ENCODE measurements at regions not wholly inside any gene's neighbourhood (a gene's known extent, or its start where the extent isn't known, plus 50 kb on each side); places are given as distances from the start of the nearest gene placed in this dataset.

GRCh38 chrX:3514996-3515395 lies 168.5 kb upstream of the MXRA5 start (continued):
- TF ChIP-seq BCL11A (IDR thresholded peaks at IDR 0.05; ENCODE audit: low read depth in 2 of 2, low read length in 2 of 2), result no peak
- no peak for TF ChIP-seq RFX5 (IDR thresholded peaks at IDR 0.05; ENCODE audit: borderline replicate concordance, low read depth, low read length)
- TF ChIP-seq, protein P1, sequence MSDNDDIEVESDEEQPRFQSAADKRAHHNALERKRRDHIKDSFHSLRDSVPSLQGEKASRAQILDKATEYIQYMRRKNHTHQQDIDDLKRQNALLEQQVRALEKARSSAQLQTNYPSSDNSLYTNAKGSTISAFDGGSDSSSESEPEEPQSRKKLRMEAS (IDR thresholded peaks at IDR 0.05), result no peak

Data from H1 (cell line).